Right lung (tissue), 2 donors: ENCODE measurements at regions not wholly inside any gene's neighbourhood (a gene's known extent, or its start where the extent isn't known, plus 50 kb on each side); places are given as distances from the start of the nearest gene placed in this dataset.
"Not testable (repeated sequence)": the region's sequence is repeated elsewhere in the genome, so short reads cannot be mapped to it uniquely, and the experiment has no call there.

Experiments
- DNase-seq, 2 donors: peaks; one replicate each; pipeline ENCODE4 v3.0.0-alpha.2; 2013

- no peak for DNase-seq
Measured at GRCh38 chr9:135291165-135291564, 188.4 kb upstream of the PPP1R26 start.

DNA sequence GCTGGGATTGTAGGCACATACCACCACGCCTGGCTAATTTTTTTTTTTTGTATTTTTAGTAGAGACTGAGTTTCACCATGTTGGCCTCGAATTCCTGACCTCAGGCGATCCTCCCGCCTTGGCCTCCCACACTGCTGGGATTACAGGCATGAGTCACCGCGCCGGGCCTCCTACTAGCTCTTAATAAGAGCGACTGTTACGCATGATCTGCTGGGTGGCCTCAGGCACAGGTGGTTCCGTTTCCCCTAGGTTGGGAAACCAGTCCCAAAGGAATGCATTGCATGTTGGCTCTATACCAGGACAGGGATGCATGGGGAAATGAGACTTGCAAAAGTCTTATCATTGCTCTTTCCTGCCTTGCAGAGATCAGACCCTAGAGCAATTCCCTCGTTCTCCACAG lies 184.7 kb upstream of the PPP1R26 start:
- DNase-seq: no peak

DNA sequence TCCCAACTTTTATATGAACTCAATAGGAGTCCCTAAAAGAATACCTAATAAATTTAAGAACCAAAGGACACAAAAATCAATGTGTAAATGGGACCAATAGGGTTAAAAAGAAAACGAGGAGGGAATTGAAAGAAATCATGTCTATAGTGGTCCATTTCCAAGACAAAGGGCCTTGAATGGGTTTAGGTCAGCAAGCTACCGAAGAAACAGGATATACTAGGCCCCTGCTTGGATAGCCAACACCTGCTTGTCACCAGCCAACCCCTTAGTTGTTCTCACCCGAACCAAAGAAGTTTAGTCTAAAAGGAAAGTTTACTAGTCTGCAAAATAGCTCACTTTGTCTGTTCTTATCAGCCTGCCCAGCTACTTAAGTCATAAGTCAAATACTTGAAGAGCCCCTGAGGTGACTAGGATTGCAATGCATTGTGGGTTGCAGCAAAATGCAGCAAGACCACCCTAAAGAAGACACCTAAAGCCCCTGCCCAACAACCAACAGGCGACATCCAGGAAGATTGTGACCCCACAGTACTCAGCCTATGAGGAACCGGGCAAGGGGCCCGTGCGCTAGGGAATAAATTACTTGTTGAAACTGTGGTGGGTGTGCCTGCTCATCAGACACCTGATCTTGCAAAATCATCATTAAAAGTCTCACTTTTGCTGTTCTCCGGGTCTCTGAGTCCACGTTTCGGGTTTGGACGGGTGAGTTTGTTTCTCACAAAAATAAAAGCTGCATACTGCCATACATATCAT lies 183.9 kb upstream of the PPP1R26 start:
- DNase-seq: no peak

DNA sequence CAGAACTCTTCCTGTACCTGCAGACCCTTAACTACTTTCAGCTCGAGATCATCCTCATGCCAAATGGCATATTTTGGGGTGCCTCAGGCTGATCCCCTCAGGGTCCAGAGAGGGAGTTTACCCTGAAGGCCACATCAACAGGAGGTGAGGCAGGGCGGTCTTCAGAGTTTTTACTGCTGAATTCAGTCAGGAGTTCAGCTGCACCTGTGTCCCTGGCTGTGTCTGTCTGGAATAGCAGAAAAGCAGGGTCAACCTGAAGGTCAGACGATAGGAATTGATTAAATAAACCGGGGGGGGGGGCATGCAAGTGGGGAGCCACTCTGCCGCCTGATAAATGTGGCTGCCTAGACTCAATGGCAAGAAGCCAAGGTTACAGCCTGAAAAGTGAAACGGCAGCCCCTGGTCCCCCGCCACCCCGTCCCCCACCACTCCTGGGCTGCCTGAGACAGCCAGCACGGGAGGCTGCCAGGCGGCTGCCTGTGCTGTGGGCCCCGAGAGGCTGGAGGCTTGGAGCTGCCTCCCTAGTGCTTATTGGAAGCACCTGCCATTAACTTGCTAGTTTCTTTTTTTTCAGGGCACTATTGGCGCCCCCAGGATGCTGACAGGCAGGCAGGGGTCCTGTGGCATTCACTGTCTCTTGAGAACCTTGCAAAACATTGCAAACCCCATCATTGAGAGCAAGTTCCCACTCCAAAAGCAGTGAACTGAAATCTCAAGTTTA lies 182.7 kb upstream of the PPP1R26 start:
- no peak for DNase-seq

GRCh38 chr9:135297456-135298075 lies 182.0 kb upstream of the PPP1R26 start:
- no peak for DNase-seq

- DNase-seq: no peak
Measured at GRCh38 chr9:135299239-135299590, 180.4 kb upstream of the PPP1R26 start.

DNA sequence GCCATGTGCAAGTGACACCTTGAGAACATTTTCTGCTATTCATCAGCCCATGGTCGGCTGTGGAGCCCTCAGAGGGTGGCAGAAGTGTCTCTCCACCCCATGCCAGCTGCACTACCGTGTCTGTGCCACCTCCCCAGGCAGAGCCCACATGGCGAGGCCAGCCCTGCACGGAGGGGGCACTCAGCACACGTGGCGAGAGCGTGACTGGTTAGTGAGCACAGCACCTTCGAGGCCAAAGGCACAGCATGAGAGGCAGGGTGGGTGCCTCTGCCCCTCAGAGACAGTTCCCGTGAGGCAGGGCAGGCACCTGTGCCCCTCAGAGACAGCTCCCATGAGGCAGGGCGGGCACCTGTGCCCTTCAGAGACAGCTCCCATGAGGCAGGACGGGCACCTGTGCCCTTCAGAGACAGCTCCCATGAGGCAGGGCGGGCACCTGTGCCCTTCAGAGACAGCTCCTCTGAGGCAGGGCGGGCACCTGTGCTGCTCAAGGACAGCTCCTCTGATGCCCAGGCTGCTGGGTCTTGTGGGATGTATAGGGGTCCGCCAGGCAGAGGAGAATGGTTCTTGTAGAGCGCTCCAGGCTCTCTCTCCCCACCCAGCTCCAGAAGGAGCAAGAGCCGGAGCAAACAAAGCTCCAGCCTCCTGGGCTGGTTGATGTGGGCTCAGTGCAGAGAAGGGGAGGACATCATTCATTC lies 179.8 kb upstream of the PPP1R26 start:
- no peak for DNase-seq

GRCh38 chr9:135300346-135301141 lies 179.0 kb upstream of the PPP1R26 start:
- DNase-seq: no peak

DNA sequence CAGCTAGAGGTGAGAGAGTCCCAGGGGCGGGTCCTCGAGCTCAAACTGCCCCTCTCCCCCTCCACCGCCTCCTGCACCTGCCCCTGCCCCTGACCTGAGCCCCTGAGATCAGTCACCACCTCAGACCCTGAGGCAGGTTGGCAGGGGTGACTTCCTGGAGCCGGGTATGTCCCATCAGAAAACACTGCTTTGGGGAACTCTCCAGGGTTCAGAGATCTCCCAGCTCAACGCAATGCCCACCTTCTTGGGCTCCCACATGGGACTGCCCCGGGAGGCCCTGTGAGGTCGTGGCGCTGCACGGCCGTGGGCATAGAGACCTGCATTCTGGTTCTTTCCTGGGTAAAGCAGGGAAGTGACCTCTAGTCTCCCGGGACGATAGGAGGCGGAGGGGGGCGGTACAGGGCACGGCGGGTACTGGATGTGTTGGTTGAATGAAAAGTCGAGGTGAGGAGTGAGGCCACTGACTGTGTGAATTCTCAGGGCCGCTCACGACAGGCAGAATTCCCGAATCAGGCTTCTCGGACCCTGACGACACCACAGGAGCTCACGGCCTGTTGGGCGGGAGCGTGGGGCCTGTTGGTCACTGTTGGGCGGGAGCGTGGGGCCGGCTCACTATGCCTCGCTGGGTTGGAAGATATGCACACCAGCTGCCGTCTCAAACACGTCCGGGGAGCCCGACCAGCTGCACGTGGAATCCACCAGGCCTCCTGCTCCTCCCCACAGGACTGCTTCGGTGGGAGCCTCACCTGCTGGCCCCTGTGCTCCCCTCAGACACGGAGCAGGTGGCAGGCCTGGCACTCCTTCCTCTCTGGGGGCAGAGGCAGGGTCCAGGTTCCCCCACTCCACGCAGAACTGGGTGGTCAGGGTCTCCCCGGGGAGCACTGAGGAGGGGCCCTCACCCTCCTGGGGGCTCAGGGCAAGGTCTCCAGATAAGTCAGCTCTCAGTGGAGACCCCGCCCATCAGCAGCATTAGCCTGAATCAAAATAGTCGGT lies 178.0 kb upstream of the PPP1R26 start:
- DNase-seq: no peak

- no peak for DNase-seq
Measured at GRCh38 chr9:135302329-135303279, 177.0 kb upstream of the PPP1R26 start.

DNA sequence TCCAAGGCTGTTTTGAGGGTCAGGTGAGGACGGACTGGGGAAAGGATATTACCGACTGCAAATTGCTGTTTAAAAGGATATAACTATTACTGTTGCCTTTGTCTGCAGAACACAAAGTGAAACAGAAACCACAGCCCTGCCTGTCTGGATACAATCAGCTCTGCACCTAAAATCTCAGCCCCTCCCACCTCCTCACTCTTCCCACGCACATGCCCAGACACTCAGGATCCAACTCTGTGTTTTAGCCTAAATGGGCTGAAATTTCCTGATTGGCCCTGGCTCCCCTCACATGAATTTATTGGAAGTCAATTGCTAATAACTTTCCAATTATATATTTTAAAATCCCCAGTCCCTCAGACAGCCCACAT lies 176.3 kb upstream of the PPP1R26 start:
- DNase-seq: no peak

DNA sequence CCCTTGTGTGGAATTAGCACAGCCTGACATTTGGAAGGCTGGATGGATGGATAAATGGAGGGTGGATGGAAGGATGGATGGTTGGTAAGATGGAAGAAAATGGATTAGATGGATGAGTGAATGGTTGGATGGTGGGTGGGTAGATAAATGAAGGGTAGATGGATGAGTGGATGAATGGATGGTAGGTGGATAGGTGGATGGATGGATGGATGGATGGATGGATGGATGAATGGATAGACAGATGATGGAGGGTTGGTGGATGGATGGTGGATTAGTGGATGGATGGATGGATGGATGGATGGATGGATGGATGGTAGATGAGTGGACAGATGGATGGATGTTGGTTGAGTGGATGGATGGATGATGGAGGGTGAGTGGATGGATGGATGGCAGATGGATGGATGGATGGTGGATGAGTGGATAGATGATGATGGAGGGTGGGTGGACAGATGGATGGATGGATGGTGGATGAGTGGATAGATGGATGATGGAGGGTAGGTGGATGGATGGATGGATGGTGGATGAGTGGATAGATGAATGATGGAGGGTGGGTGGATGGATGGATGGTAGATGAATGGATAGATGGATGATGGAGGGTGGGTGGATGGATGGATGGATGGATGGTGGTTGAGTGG lies 175.6 kb upstream of the PPP1R26 start:
- DNase-seq: no peak

DNA sequence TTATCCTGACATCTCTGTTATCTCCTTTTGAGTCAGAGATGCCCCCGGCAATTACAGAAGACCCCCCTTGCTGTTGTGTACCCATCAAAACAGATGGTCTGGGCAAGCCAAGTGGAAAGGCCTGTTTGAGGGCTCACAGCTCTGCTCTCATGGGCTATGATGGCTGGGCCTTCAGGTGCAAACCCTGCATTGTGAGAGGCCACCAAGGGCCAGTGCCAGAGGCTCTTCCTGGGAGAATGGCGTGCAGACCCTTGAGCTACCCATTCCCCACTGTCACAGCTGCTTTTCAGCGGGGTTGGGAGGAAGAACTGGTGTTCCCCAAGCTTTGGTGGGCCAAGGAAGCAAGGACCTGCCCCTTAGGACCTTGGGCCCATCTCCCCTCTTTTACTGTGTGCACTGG lies 174.7 kb upstream of the PPP1R26 start:
- DNase-seq: no peak

- no peak for DNase-seq
Measured at GRCh38 chr9:135305546-135306180, 173.9 kb upstream of the PPP1R26 start.

DNA sequence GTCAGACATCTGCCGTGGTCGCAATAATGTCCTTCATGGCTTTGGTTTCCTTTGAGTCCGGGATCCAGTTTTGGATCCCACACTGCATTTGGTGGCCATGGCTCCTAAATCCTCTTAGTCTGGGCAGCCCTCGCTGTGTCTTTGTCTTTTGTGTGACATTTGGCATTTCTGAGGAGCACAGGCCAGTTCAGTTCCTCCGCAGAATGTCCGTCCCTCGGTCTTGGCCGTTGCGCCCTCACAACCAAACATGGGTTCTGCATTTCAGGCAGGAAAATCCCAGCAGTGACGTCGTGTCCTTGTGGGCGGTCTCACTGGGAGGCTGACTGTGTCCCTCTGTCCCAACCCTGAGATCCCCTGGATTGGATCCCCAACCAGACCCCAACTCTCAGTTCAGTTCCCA lies 172.9 kb upstream of the PPP1R26 start:
- DNase-seq: no peak

GRCh38 chr9:135307300-135307699 lies 172.3 kb upstream of the PPP1R26 start:
- no peak for DNase-seq

- not testable (repeated sequence) for DNase-seq
Measured at GRCh38 chr9:135307919-135308318, 171.7 kb upstream of the PPP1R26 start.
